ENCODE measurements at regions not wholly inside any gene's neighbourhood (a gene's known extent, or its start where the extent isn't known, plus 50 kb on each side); places are given as distances from the start of the nearest gene placed in this dataset.
"Not testable (repeated sequence)": the region's sequence is repeated elsewhere in the genome, so short reads cannot be mapped to it uniquely, and the experiment has no call there.

DNA sequence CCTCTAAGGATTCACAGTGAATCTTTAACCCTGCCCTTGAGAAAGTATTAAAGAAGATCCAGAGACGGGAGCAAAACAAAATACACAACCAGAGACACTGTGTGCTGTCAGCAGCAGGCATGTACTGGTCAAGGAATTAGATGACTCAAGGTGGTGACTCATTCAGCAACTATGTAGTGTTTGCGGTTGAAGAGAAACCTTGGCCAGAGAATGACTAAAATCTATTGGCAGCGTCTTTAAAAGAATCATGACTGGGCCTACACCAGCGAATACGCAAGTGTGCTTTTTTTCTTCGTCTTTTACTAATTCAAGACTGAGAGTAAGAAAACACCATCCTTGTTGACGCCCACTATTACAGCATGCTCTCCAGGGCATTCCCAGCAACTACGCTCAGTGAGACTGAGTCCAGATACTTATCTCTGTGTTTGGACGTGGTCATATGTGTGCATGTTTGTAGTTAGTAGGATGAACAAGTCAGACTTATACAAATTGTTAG, 72.4 kb upstream of the BACH2 start:
- DNase-seq: peak; percentile 100

DNA sequence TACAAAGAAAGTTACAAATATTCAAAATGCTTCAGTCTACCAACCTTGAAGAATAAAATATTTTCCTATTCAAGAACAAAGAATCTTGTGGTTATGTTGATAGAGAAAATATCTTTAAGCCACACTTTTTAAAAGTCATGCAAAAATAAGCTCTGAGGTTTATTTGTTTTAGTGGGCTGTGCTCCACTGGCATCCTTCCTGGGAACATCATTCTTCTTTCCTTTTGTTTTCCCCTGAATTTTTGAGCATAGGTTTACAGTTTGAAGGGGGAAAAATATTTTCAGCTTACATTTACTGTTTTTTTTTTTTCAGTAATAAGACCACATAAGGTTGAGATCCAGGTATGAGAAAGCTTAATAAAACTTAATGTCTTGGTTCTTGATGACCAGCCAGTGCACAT, 72.0 kb upstream of the BACH2 start:
- peak; percentile 70 for DNase-seq

DNA sequence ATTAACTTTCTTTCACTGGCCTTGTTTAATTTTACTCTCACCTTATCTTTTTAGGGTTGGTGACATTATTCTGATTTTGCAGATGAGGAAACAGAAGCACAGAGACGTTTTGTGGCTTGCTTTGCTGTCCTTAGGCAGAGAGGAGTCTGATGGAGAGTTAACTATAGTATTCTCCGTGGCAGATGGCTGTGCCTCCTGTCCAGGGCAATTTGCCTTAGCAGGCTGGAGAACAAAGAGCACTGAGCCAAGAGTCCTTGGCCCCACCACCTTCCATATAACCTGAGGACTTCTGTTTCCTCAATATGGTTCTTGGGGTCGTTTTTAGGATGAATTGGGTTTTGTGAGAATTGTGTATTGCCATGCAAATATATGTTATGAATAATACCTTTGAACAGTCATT, 71.4 kb upstream of the BACH2 start:
- DNase-seq: no peak

DNA sequence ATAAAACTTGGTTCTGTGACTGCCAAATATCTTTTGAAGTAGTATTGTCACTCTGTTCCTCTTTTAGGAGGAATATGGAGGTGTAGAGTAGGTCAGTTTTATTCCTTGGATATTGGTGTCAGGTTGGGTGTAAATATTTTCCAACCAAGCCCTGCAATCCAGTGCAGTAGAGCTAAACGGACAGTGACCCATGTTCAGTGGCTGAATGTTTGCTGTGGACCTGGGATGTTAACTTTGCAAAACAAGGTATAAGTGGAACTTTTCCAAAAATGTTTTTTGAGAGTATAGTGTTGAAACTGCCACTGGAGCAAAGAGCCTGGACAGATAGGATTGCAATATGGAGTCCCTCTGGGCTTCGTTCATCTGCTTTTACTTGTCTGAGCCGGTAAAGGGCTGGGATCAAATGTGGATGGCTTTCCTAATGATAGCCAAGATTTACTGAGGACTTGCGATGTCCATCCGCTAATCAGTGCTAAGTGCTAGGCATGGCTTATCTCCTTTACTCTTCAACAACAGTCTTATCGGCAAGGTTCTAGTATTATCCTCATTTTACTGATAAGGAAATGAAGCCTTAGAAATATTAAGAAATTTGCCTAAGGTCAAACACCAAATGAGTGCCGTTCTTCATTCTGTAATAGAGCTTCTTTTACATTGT, 69.0 kb upstream of the BACH2 start:
- no peak for DNase-seq

DNA sequence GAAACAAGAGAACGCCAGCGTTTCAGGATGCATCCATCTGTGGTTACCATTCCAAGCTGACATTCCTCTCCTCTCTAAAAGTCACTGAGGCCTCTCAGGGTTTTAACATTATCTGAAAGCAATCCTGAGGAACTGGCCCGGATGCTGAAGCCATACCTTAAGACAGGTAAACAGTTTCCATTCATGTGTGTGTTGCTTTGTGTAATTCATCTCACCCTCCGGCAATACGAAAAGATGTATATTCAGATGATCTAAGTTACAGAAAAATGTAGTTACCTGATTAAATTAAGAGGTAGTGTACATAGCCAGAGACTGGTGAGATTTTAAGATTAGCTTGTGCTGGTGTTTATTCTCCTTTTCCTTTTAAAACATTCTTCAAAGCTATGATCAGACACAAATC, 68.4 kb upstream of the BACH2 start:
- DNase-seq: no peak

DNA sequence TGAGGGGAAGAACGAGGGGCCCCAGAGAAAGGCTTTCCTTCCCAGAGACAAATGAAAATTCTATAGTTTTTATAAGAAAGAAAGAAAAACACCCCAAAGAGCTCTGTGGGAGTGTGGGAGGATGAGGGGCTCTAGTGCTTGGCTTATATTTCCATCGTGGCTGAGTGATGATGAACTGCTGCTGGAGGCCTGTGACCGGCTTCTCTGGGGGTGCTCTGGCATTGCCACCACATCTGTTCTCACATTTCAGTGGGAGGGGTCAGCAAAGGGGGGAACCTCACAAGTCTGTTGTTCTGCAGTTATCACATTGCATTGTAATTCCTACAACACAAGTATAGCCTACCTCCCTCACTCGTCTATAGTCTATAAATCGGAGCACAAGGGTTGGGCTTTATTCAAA, 67.6 kb upstream of the BACH2 start:
- DNase-seq: no peak

DNA sequence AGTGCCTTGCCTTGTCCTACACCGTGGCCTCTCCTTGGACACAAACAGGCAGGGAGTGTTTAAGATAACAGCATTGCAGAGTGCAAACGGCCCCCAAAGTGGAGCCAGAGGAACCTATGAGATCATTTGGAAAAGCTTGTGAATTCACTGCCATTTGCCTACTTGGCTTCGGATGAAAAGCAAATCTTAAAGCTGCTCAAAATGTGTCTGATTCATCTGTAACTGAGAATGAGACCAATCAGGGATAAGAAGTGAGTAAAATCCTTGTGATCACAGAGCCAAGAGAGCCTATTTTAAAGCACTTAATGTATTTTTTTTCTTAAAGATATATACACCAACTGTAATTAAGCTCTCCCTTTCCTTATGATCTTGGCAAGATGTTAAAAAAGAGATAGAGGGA, 65.7 kb upstream of the BACH2 start:
- peak; percentile 76 for DNase-seq

DNA sequence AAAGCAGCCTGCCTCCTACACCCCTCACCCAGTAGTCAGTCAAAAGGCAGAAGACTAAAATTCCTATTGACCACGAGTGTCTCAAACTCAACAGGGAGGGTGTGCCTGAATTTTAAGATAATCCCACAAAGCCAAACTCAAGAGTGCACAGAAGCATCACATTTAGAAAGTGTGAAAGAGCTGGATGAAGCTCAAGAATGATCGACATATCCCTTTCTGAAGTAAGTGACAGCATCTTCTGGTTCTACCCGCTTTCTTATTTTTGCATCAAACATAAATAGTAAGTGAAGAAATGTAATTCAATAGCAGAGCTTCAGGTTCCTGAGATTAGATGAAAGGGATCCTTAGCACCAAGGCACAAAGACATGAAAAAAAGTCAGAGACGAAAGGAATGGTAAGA, 64.5 kb upstream of the BACH2 start:
- no peak for DNase-seq

DNA sequence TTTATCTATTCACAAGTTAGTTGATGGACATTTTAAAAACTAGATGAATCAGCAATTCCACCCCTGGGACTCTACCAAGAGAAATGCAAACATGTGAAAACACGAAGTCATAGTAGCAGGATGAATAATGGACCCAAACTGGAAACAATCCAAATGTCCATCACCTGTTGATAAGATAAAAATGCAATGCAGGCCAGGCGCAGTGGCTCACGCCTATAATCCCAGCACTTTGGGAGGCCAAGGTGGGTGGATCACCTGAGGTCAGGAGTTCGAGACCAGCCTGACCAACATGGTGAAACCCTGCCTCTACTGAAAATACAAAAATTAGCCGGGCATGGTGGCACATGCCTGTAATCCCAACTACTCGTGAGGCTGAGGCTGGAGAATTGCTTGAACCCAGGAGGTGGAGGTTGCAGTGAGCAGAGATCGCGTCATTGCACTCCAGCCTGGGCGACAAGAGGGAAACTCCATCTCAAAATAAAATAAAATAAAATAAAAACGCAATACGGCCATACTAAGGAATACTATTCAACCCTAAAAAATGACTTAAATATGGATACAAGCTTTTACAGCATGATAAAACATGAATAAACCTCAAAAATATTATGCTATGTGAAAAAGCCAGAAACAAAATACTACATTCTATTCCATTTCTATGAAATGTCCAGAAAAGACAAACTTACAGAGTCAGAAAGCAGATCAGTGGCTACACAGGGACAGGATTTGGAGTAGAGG, 61.6 kb upstream of the BACH2 start:
- DNase-seq: not testable (repeated sequence)

DNA sequence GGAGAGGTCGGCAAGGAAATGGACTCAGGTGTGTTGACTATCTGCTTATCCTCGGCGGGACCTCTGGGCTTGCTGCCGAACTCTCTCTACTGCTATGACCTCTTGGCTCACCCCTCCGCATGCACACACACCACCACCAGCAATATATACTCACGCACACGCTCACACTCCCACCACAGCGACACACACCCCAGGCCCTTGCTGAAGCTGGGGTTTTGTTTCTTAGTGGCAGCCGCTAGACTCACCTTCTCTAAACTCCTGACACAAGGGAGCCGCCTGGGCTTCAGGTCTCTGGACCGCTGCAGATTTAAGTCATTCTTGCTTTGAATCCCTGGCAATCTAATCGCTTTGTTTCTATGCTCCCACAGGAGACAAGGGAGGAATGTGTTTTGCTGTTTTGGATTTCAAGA, 59.4 kb upstream of the BACH2 start:
- no peak for DNase-seq

DNA sequence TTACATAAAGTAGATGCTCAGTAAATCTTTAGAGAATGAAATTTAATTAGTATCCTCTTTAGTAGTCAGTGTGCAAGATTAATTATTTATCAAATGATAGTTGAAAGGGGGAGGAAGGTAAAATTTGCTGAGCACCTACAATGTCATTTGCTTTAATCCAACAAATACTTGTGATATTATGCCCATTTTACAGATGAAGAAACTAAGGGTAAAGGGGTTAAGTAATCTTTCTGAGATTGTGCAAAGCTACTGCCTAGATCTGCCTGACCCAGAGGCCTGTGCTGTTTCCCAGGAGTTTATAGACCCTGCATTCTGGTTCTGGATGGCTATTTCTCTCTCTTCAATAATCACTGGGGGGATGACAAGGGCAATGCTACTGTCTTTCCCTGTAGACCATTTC, 58.3 kb upstream of the BACH2 start:
- DNase-seq: no peak

DNA sequence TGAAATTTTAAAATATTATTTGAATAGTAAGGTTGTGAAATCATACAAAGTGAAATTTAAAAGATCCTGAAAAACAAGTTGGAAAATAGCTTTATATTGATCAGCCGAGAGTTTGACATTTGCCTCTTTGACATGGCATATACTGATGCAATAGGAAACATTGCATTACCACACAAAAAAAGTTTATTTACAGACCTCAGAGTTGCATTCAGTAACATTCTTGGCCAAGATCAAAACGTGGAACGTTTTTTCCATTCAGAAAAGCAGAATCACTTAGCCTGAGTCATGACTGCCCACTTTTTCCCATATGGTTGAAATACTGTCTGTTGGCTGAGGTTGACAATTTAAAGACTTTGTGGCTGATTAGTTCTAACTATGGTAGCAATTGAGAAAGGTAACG, 55.1 kb upstream of the BACH2 start:
- peak; percentile 79 for DNase-seq

DNA sequence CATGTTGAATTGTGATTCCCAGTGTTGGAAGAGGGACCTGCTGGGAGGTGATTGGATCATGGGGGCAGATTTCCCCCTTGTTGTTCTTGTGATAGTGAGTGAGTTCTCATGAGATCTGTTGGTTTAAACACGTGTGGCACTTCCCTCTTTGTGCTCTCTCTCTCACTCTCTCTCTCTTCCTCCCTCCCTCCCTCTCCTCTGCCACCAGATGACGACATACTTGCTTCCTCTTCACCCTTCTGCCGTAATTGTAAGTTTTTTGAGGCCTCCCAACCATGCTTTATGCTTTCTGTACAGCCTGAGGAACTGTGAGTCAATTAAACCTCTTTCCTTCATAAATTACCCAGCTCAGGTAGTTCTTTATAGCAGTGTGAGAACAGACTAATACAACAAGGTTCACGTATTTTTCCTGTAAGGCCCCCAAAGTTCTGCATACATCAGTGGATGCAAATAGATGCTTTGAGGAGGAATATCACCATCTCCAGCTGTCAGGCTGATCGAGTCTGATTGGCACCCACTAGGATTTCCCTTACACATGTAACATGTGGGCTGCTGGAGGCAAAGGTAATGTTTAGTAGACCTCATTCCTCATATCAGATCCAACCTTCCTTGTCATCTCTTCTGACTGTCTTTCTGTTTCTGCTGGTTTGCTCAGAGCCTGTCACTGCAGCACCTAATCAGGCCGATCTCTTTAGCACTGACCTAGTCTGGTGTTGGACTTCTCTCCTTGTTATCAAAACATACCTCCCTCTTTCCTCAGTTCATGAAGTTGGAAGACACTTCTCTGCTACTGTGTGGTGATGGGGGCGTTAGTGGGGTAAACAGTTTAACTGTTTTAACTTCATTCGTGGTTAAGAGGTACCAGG, 54.3 kb upstream of the BACH2 start:
- DNase-seq: no peak

DNA sequence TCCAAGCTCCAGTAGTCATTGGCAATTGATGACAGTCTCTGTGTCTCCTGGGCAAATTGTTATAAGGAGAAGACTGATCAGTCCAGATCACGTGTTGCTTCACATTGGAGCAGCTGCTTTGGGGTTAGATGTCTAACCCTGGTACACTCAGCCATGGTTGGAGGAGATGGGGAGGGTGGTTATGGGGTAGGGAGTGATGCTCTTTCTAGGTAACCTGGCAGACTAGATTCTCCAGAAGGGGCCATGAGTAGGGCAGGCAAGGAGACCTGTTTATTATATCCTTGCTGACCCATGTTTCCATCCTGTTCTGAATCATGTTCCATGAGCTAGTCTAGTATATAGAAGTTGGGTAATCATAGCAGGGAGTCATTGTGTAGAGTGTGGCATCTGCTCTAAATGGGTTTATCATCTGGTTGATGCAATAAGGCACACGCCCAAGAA, 50.8 kb upstream of the BACH2 start:
- DNase-seq: no peak

DNA sequence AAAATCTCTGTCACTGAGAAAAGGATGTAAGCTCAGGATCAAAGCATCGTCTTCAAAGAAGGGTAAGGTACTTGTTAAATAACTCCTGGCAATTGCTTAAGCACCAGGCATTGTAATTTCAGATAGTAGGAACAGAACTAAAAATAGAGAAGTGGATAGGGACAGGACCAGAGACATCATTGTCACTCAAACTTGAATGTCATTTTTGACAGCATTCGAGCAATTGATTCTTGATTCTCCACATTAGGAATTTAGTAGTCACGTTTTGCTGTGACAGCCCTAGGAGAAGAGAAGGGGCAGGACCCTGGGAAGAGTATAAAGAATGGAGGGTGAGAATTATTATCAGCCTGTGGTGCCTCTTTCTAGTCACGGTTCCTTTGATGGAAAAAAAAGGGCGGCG, 50.1 kb upstream of the BACH2 start:
- DNase-seq: no peak

All from fibroblast of skin of right quadriceps (primary cell).